ENCODE measurements at regions not wholly inside any gene's neighbourhood (a gene's known extent, or its start where the extent isn't known, plus 50 kb on each side); places are given as distances from the start of the nearest gene placed in this dataset.
A peak's percentile ranks its signal among the peaks of the same experiment; 100 is the strongest.

- TF ChIP-seq POLR2A (IDR thresholded peaks at IDR 0.05; ENCODE audit: low read depth, low read length) (peak; percentile 89), POLR2AphosphoS5 (IDR thresholded peaks at IDR 0.05; ENCODE audit: low read depth, low read length) (peak; percentile 87)
Observed at GRCh38 chr16:21501869-21502667, 97.3 kb upstream of the METTL9 start.

Data from GM12892 (cell line).